DND-41 (cell line): ENCODE measurements at regions not wholly inside any gene's neighbourhood (a gene's known extent, or its start where the extent isn't known, plus 50 kb on each side); places are given as distances from the start of the nearest gene placed in this dataset.

Experiments used
- ATAC-seq: fragments of 200-7000 bp; cut with Tn5 transposase; 3 replicates; pipeline ENCODE4 v1.9.1; 2021; ENCODE audit warnings: low read depth; ENCODE audit not compliant: insufficient read depth
- DNase-seq: peaks from one replicate; pipeline ENCODE4 v3.0.0-alpha.2; 2020
- H2AFZ ChIP-seq: 2 replicates; pipeline ENCODE4 v1.6.0; 2012; ENCODE audit warnings: low read depth, low read length
- H3K27ac ChIP-seq: 2 replicates; pipeline ENCODE4 v1.5.1; 2012; ENCODE audit warnings: low read length, inconsistent platforms
- H3K27me3 ChIP-seq: fragments of 200-600 bp; sonication (generic); 2 replicates; pipeline ENCODE4 v1.6.0; 2012; ENCODE audit warnings: low read length, mild to moderate bottlenecking, inconsistent platforms; ENCODE audit not compliant: insufficient read depth, poor library complexity
- H3K36me3 ChIP-seq: 2 replicates; pipeline ENCODE4 v1.5.1; 2012; ENCODE audit warnings: low read length, inconsistent platforms; ENCODE audit not compliant: insufficient read depth
- H3K4me1 ChIP-seq: 2 replicates; pipeline ENCODE4 v1.5.1; 2012; ENCODE audit warnings: mild to moderate bottlenecking, low read length; ENCODE audit not compliant: insufficient read depth
- H3K4me2 ChIP-seq: 2 replicates; pipeline ENCODE4 v1.6.0; 2012; ENCODE audit warnings: mild to moderate bottlenecking, moderate library complexity, low read length, inconsistent platforms; ENCODE audit not compliant: insufficient read depth
- H3K4me3 ChIP-seq, 2 experiments: fragments of 200-600 bp in 1 of 2; shearing (Covaris generic) in 1 of 2; 2 replicates each; pipeline ENCODE4 v1.5.1; 2012 to 2016; ENCODE audit warnings: inconsistent platforms in 2 of 2, low read length in 2 of 2, mild to moderate bottlenecking in 2 of 2, low read depth in 1 of 2, moderate library complexity in 1 of 2
- H3K79me2 ChIP-seq: 2 replicates; pipeline ENCODE4 v1.6.0; 2012; ENCODE audit warnings: low read length, inconsistent platforms; ENCODE audit not compliant: insufficient read depth
- H3K9ac ChIP-seq: 2 replicates; pipeline ENCODE4 v1.6.0; 2012; ENCODE audit warnings: low read depth, mild to moderate bottlenecking, inconsistent platforms, low read length, moderate library complexity
- H3K9me3 ChIP-seq: 2 replicates; pipeline ENCODE4 v1.5.1; 2012; ENCODE audit warnings: low read length, moderate library complexity, mild to moderate bottlenecking, inconsistent platforms; ENCODE audit not compliant: insufficient read depth, severe bottlenecking
- H4K20me1 ChIP-seq: 2 replicates; pipeline ENCODE4 v1.6.0; 2012; ENCODE audit warnings: low read length; ENCODE audit not compliant: insufficient read depth
- EZH2 ChIP-seq: IDR thresholded peaks from 3 replicates; pipeline ENCODE4 v1.6.1; 2012; ENCODE audit warnings: borderline replicate concordance, low read depth, mild to moderate bottlenecking, moderate library complexity, low read length, inconsistent platforms; ENCODE audit not compliant: severe bottlenecking
- TF ChIP-seq, protein P1 (sequence below): IDR thresholded peaks from 2 replicates; pipeline ENCODE4 v1.5.1; 2012; ENCODE audit warnings: borderline replicate concordance, low read length, moderate library complexity, mild to moderate bottlenecking; ENCODE audit not compliant: poor library complexity, severe bottlenecking; ENCODE audit errors: extremely low read depth

DNA sequence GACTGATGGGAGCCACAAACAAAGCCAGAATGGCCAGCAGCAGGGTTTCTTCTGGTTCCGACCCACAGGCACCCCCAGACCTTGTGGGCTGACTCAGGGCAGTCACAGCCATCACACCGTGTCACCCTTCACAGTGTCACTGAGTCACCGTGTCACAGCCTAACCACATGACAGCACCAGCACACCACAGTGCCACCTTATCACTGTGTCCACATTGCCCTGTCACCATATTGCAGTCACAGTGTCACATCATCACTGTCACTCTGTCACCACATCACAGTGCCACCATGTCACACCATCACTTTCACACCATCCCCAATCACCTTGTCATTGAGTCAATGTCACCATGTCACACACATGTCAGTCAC, 77.0 kb downstream of the OAT start:
- DNase-seq, result no peak
- no peak for TF ChIP-seq EZH2
- TF ChIP-seq, protein P1, sequence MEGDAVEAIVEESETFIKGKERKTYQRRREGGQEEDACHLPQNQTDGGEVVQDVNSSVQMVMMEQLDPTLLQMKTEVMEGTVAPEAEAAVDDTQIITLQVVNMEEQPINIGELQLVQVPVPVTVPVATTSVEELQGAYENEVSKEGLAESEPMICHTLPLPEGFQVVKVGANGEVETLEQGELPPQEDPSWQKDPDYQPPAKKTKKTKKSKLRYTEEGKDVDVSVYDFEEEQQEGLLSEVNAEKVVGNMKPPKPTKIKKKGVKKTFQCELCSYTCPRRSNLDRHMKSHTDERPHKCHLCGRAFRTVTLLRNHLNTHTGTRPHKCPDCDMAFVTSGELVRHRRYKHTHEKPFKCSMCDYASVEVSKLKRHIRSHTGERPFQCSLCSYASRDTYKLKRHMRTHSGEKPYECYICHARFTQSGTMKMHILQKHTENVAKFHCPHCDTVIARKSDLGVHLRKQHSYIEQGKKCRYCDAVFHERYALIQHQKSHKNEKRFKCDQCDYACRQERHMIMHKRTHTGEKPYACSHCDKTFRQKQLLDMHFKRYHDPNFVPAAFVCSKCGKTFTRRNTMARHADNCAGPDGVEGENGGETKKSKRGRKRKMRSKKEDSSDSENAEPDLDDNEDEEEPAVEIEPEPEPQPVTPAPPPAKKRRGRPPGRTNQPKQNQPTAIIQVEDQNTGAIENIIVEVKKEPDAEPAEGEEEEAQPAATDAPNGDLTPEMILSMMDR, result no peak
- H3K9me3 ChIP-seq, result no peaks in the 10 kb centered on the region

DNA sequence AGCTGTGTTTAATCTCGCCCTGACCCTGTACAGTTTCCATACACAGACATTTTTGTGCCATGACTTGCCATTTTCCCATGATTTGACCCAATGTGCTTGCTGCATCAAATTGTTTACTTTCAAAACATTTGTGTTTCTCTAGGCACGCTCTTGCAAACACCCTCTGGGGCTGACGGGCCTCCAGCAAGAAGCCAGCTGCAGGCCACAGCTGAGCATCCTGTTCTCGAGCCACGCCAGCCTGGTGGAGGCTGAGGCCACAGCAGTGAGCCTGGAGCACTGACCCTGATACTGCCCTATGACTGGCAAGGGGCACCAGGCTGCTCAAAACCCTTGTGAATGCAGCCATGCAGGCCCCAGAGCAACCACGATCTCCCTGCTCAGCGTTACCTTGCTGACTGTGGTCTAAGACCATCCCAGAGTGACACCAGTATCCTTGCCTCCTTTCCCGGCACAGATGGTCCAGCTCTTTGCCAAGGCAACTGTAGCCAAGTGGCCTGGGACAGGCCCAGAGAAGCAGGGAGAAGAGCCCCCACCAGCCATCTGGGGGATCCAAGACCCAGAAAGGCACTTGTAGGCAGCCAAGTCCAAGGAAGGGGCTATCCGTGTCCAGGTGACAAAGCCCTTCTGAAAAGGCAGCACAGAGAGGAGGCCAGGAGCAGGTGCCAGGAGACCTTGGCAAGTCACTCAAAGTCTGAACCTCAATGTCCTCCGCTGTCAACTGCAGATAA, 78.5 kb downstream of the OAT start:
- H3K9me3 ChIP-seq, result no peaks in the 10 kb centered on the region
- no peak for DNase-seq
- TF ChIP-seq, protein P1, result no peak
- TF ChIP-seq EZH2, result no peak
- no peak overlapping the region for H2AFZ ChIP-seq
- no peaks in the 10 kb centered on the region for H3K79me2 ChIP-seq
- H3K9ac ChIP-seq, result no peak overlapping the region
- H3K36me3 ChIP-seq, result no peaks in the 10 kb centered on the region
- ATAC-seq, result no peak
- no peaks in the 10 kb centered on the region for H3K27me3 ChIP-seq
- H3K4me1 ChIP-seq, result no peaks in the 10 kb centered on the region
- no peaks in the 10 kb centered on the region for H4K20me1 ChIP-seq
- no peak overlapping the region for H3K27ac ChIP-seq
- H3K4me3 ChIP-seq, result no peak overlapping the region
- no peak overlapping the region for H3K4me2 ChIP-seq

More for the DNA sequence above, 77.0 kb downstream of the OAT start:
- H3K4me3 ChIP-seq, result no peak overlapping the region
- H3K36me3 ChIP-seq, result no peaks in the 10 kb centered on the region
- no peaks in the 10 kb centered on the region for H3K27me3 ChIP-seq
- H3K27ac ChIP-seq, result no peak overlapping the region
- no peak overlapping the region for H2AFZ ChIP-seq
- H3K4me1 ChIP-seq, result no peaks in the 10 kb centered on the region
- ATAC-seq, result no peak
- no peaks in the 10 kb centered on the region for H3K79me2 ChIP-seq
- no peaks in the 10 kb centered on the region for H4K20me1 ChIP-seq
- no peak overlapping the region for H3K9ac ChIP-seq
- H3K4me2 ChIP-seq, result no peak overlapping the region

DNA sequence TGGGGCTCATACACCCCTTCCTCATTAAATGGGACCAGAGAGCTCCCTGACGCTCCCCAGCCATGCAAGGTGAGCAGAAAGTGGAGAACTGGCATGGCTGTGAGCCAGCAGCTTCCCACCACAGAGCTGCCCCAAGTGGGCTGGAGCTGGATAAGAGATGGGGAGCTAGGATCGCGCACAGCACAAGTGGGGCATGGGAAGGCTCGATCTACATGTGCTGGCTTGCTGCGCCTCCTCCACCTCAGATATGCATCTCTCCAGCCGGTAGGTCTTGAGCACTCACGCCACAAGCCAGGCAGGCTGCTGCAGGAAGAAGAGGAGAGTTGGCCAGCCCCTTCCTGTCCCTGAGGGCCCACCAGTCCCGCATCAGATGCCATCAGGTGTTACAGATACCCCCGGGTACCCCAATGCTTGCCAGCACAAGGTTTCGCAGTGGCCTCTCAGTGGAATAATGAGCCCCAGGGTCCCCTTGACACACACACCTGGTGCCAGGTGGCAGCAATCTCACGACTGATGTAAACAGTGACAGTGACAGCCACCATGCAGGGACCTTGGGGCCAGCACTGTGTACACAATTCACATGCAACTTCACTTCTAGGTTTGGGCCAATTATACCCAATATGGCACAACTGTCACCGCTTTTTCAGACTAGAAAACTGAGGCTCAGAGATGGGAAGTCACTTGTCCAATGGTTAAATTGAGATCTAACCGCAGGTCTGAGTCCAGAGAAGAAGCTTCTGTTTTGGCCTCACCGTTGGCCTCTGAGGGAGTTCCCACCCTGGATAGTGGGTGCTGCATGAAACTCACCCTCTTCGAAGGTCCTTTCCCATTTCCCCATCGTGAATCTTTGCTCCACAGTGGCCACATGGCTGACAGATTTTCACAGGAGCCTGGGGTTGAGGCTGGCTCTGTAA, 79.3 kb downstream of the OAT start:
- no peak overlapping the region for H3K4me2 ChIP-seq
- TF ChIP-seq, protein P1, result no peak
- TF ChIP-seq EZH2, result no peak
- no peaks in the 10 kb centered on the region for H3K36me3 ChIP-seq
- DNase-seq (no peak), ATAC-seq (no peak)
- no peaks in the 10 kb centered on the region for H3K4me1 ChIP-seq
- no peaks in the 10 kb centered on the region for H4K20me1 ChIP-seq
- no peaks in the 10 kb centered on the region for H3K79me2 ChIP-seq
- H3K4me3 ChIP-seq, result no peak overlapping the region
- no peak overlapping the region for H2AFZ ChIP-seq
- no peak overlapping the region for H3K9ac ChIP-seq
- no peak overlapping the region for H3K27ac ChIP-seq
- no peaks in the 10 kb centered on the region for H3K27me3 ChIP-seq
- H3K9me3 ChIP-seq, result no peaks in the 10 kb centered on the region
